K562 (cell line): ENCODE measurements at regions not wholly inside any gene's neighbourhood (a gene's known extent, or its start where the extent isn't known, plus 50 kb on each side); places are given as distances from the start of the nearest gene placed in this dataset.

ENCODE experiments used
- DMBX1 ChIP-seq: fragments of 250-450 bp; sonication (Bioruptor Pico); IDR thresholded peaks from 2 replicates; pipeline ENCODE4 v1.8.0; 2022; ENCODE audit warnings: inconsistent platforms, mild to moderate bottlenecking, moderate library complexity, borderline replicate concordance
- MTF1 ChIP-seq: fragments of 250-450 bp; sonication (Bioruptor Pico); IDR thresholded peaks from 2 replicates; pipeline ENCODE4 v1.9.0; 2021; ENCODE audit warnings: moderate library complexity, mild to moderate bottlenecking, inconsistent platforms, borderline replicate concordance
- NONO ChIP-seq, 2 experiments: fragments of 200-400 bp in 1 of 2; fragments of 450-650 bp in 1 of 2; formaldehyde crosslinking in 1 of 2; IDR thresholded peaks; 2 replicates each; pipeline ENCODE4 v1.6.1; 2017; ENCODE audit warnings: low read depth in 2 of 2, mild to moderate bottlenecking in 2 of 2, moderate library complexity in 2 of 2, low read length in 1 of 2
- ZNF124 ChIP-seq: sonication (generic); formaldehyde crosslinking; IDR thresholded peaks from 2 replicates; pipeline ENCODE4 v1.8.1; 2022; ENCODE audit warnings: missing genetic modification reagents
- ZNF551 ChIP-seq: fragments of 250-450 bp; sonication (Bioruptor Pico); IDR thresholded peaks from 2 replicates; pipeline ENCODE4 v1.5.0; 2021; ENCODE audit warnings: mild to moderate bottlenecking, moderate library complexity
- TF ChIP-seq, protein P1 (sequence below): fragments of 450-650 bp; conservative IDR thresholded peaks from 2 replicates; pipeline ENCODE4 v1.6.1; 2016; ENCODE audit warnings: missing genetic modification characterization, low read depth, mild to moderate bottlenecking, control low read depth, missing compliant biosample characterization
- TF ChIP-seq, protein P2 (sequence below): fragments of 200-600 bp; sonication (generic); IDR thresholded peaks from one replicate; pipeline ENCODE4 v1.6.1; 2012; ENCODE audit warnings: mild to moderate bottlenecking, low read depth, low read length, inconsistent platforms
- TF ChIP-seq, protein P3 (sequence below): sonication (generic); formaldehyde crosslinking; IDR thresholded peaks from 2 replicates; pipeline ENCODE4 v1.8.0; 2022; ENCODE audit warnings: missing genetic modification reagents, mild to moderate bottlenecking, borderline replicate concordance
- TF ChIP-seq, protein P4 (sequence below), 2 experiments: fragments of 150-350 bp in 1 of 2; IDR thresholded peaks; 2 replicates each; pipeline ENCODE4 v1.6.1; 2012 to 2016; ENCODE audit warnings: low read depth in 2 of 2, low read length in 2 of 2, mild to moderate bottlenecking in 1 of 2, moderate library complexity in 1 of 2

DNA sequence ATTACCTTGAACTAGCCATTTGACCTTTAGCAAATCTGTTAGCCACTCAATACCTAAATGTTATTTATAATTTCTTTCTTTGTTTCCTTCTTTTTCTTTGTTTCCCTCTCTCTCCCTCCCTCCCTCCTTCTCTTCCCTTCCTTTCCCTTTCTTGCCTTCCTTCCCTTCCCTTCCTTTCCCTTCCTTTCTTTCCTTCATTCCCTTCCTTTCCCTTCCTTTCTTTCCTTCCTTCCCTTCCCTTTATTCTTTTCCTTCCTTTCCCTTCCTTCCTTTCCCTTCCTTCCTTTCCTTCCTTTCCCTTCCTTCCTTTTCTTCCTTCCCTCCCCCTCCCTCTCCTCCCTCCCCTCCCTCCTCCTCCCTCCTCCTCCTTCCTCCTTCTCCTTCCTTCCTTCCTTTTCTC is 75.7 kb upstream of the KCNA4 start (continued):
- TF ChIP-seq, protein P1, sequence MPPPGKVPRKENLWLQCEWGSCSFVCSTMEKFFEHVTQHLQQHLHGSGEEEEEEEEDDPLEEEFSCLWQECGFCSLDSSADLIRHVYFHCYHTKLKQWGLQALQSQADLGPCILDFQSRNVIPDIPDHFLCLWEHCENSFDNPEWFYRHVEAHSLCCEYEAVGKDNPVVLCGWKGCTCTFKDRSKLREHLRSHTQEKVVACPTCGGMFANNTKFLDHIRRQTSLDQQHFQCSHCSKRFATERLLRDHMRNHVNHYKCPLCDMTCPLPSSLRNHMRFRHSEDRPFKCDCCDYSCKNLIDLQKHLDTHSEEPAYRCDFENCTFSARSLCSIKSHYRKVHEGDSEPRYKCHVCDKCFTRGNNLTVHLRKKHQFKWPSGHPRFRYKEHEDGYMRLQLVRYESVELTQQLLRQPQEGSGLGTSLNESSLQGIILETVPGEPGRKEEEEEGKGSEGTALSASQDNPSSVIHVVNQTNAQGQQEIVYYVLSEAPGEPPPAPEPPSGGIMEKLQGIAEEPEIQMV (tag) = no peak
- TF ChIP-seq, protein P2, sequence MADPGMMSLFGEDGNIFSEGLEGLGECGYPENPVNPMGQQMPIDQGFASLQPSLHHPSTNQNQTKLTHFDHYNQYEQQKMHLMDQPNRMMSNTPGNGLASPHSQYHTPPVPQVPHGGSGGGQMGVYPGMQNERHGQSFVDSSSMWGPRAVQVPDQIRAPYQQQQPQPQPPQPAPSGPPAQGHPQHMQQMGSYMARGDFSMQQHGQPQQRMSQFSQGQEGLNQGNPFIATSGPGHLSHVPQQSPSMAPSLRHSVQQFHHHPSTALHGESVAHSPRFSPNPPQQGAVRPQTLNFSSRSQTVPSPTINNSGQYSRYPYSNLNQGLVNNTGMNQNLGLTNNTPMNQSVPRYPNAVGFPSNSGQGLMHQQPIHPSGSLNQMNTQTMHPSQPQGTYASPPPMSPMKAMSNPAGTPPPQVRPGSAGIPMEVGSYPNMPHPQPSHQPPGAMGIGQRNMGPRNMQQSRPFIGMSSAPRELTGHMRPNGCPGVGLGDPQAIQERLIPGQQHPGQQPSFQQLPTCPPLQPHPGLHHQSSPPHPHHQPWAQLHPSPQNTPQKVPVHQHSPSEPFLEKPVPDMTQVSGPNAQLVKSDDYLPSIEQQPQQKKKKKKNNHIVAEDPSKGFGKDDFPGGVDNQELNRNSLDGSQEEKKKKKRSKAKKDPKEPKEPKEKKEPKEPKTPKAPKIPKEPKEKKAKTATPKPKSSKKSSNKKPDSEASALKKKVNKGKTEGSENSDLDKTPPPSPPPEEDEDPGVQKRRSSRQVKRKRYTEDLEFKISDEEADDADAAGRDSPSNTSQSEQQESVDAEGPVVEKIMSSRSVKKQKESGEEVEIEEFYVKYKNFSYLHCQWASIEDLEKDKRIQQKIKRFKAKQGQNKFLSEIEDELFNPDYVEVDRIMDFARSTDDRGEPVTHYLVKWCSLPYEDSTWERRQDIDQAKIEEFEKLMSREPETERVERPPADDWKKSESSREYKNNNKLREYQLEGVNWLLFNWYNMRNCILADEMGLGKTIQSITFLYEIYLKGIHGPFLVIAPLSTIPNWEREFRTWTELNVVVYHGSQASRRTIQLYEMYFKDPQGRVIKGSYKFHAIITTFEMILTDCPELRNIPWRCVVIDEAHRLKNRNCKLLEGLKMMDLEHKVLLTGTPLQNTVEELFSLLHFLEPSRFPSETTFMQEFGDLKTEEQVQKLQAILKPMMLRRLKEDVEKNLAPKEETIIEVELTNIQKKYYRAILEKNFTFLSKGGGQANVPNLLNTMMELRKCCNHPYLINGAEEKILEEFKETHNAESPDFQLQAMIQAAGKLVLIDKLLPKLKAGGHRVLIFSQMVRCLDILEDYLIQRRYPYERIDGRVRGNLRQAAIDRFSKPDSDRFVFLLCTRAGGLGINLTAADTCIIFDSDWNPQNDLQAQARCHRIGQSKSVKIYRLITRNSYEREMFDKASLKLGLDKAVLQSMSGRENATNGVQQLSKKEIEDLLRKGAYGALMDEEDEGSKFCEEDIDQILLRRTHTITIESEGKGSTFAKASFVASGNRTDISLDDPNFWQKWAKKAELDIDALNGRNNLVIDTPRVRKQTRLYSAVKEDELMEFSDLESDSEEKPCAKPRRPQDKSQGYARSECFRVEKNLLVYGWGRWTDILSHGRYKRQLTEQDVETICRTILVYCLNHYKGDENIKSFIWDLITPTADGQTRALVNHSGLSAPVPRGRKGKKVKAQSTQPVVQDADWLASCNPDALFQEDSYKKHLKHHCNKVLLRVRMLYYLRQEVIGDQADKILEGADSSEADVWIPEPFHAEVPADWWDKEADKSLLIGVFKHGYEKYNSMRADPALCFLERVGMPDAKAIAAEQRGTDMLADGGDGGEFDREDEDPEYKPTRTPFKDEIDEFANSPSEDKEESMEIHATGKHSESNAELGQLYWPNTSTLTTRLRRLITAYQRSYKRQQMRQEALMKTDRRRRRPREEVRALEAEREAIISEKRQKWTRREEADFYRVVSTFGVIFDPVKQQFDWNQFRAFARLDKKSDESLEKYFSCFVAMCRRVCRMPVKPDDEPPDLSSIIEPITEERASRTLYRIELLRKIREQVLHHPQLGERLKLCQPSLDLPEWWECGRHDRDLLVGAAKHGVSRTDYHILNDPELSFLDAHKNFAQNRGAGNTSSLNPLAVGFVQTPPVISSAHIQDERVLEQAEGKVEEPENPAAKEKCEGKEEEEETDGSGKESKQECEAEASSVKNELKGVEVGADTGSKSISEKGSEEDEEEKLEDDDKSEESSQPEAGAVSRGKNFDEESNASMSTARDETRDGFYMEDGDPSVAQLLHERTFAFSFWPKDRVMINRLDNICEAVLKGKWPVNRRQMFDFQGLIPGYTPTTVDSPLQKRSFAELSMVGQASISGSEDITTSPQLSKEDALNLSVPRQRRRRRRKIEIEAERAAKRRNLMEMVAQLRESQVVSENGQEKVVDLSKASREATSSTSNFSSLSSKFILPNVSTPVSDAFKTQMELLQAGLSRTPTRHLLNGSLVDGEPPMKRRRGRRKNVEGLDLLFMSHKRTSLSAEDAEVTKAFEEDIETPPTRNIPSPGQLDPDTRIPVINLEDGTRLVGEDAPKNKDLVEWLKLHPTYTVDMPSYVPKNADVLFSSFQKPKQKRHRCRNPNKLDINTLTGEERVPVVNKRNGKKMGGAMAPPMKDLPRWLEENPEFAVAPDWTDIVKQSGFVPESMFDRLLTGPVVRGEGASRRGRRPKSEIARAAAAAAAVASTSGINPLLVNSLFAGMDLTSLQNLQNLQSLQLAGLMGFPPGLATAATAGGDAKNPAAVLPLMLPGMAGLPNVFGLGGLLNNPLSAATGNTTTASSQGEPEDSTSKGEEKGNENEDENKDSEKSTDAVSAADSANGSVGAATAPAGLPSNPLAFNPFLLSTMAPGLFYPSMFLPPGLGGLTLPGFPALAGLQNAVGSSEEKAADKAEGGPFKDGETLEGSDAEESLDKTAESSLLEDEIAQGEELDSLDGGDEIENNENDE = no peak
- TF ChIP-seq, protein P3, sequence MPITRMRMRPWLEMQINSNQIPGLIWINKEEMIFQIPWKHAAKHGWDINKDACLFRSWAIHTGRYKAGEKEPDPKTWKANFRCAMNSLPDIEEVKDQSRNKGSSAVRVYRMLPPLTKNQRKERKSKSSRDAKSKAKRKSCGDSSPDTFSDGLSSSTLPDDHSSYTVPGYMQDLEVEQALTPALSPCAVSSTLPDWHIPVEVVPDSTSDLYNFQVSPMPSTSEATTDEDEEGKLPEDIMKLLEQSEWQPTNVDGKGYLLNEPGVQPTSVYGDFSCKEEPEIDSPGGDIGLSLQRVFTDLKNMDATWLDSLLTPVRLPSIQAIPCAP (CRISPR knock-in tag) = no peak
- TF ChIP-seq ZNF124 (CRISPR knock-in tag) (no peak), ZNF551 (CRISPR knock-in tag) (no peak), NONO (IDR thresholded peaks at IDR 0.05; ENCODE audit: low read depth in 2 of 2, low read length in 1 of 2) (no peak), MTF1 (CRISPR knock-in tag) (no peak), DMBX1 (CRISPR knock-in tag) (no peak)
- TF ChIP-seq, protein P4, sequence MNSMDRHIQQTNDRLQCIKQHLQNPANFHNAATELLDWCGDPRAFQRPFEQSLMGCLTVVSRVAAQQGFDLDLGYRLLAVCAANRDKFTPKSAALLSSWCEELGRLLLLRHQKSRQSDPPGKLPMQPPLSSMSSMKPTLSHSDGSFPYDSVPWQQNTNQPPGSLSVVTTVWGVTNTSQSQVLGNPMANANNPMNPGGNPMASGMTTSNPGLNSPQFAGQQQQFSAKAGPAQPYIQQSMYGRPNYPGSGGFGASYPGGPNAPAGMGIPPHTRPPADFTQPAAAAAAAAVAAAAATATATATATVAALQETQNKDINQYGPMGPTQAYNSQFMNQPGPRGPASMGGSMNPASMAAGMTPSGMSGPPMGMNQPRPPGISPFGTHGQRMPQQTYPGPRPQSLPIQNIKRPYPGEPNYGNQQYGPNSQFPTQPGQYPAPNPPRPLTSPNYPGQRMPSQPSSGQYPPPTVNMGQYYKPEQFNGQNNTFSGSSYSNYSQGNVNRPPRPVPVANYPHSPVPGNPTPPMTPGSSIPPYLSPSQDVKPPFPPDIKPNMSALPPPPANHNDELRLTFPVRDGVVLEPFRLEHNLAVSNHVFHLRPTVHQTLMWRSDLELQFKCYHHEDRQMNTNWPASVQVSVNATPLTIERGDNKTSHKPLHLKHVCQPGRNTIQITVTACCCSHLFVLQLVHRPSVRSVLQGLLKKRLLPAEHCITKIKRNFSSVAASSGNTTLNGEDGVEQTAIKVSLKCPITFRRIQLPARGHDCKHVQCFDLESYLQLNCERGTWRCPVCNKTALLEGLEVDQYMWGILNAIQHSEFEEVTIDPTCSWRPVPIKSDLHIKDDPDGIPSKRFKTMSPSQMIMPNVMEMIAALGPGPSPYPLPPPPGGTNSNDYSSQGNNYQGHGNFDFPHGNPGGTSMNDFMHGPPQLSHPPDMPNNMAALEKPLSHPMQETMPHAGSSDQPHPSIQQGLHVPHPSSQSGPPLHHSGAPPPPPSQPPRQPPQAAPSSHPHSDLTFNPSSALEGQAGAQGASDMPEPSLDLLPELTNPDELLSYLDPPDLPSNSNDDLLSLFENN (IDR thresholded peaks at IDR 0.05; ENCODE audit: low read depth in 2 of 2, low read length in 2 of 2) = no peak
